Activated CD8-positive, alpha-beta T cell treated with anti-CD3 and anti-CD28 coated beads for 36 hours (primary cell): ENCODE measurements at regions not wholly inside any gene's neighbourhood (a gene's known extent, or its start where the extent isn't known, plus 50 kb on each side); places are given as distances from the start of the nearest gene placed in this dataset.

Source experiments
- ATAC-seq: fragments of 200-7000 bp; cut with Tn5 transposase; one replicate; pipeline ENCODE4 v1.10.0; 2021; ENCODE audit warnings: mild to moderate bottlenecking, moderate library complexity
- CTCF ChIA-PET: fragments of 350-600 bp; sonication (Branson Sonifier 250); formaldehyde crosslinking; loops from one replicate; lab custom pipeline; 2021; ENCODE audit warnings: antibody characterized with exemption; lab: Charles Lee
- POLR2A ChIA-PET: fragments of 350-600 bp; sonication (Branson Sonifier 250); formaldehyde crosslinking; loops from one replicate; lab custom pipeline; 2021; ENCODE audit warnings: antibody characterized with exemption; lab: Charles Lee
- DNase-seq: peaks from one replicate; pipeline ENCODE4 v3.0.0-alpha.2; 2020
- H3K27ac Mint-ChIP-seq: one replicate; pipeline ENCODE4 v1.8.0; 2021; ENCODE audit warnings: mild to moderate bottlenecking, mixed read lengths
- H3K27me3 Mint-ChIP-seq: one replicate; pipeline ENCODE4 v1.8.0; 2021; ENCODE audit warnings: mixed read lengths
- H3K36me3 Mint-ChIP-seq: one replicate; pipeline ENCODE4 v1.8.0; 2021; ENCODE audit warnings: low read depth, mixed read lengths
- H3K4me1 Mint-ChIP-seq: one replicate; pipeline ENCODE4 v1.8.0; 2021; ENCODE audit warnings: low read depth, mixed read lengths
- H3K4me3 Mint-ChIP-seq: one replicate; pipeline ENCODE4 v1.8.0; 2021; ENCODE audit warnings: mild to moderate bottlenecking, moderate library complexity, mixed read lengths
- H3K9me3 Mint-ChIP-seq: one replicate; pipeline ENCODE4 v1.8.0; 2021; ENCODE audit warnings: mixed read lengths
- intact Hi-C: fragments of 100-400 bp; cut with micrococcal nuclease; formaldehyde crosslinking; loops from one replicate; pipeline ENCODE4 v1.10.0; 2022
- TF ChIP-seq, protein P1 (sequence below): fragments of 200-600 bp; IDR thresholded peaks from one replicate; pipeline ENCODE4 v1.8.0; 2022; ENCODE audit warnings: antibody characterized with exemption, mild to moderate bottlenecking

DNA sequence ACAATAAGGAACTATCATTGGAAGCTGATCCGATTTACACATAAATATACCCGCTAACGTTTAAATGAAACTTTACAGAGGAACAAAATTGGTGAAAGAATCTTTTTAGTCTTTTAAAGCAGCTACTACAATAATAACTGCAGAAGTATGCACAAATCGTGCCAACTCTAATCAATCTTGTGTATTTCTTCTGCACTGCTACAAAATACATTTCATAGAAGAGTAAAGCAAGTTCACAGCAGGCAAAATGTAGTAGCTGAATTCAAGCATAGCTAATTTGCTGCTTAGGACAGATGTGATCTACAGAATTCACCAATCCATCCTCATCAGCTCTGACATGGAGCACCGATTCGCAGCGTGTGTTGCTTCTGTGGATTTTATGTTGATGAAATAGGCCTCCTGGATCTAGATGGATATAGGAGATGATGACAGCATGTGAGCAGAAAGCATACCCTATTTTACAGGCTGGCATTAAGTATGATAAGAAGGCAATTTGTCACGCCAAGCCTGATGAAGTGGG lies 367.3 kb upstream of the FGF13 start:
- intact Hi-C loops, result no loop called here
- Mint-ChIP-seq H3K27me3 (no peaks in the 10 kb centered on the region), H3K9me3 (no peaks in the 10 kb centered on the region), H3K4me3 (no peak overlapping the region), H3K27ac (no peak overlapping the region), H3K4me1 (no peaks in the 10 kb centered on the region), H3K36me3 (no peaks in the 10 kb centered on the region)
- CTCF ChIA-PET, result no interaction called here
- TF ChIP-seq, protein P1, sequence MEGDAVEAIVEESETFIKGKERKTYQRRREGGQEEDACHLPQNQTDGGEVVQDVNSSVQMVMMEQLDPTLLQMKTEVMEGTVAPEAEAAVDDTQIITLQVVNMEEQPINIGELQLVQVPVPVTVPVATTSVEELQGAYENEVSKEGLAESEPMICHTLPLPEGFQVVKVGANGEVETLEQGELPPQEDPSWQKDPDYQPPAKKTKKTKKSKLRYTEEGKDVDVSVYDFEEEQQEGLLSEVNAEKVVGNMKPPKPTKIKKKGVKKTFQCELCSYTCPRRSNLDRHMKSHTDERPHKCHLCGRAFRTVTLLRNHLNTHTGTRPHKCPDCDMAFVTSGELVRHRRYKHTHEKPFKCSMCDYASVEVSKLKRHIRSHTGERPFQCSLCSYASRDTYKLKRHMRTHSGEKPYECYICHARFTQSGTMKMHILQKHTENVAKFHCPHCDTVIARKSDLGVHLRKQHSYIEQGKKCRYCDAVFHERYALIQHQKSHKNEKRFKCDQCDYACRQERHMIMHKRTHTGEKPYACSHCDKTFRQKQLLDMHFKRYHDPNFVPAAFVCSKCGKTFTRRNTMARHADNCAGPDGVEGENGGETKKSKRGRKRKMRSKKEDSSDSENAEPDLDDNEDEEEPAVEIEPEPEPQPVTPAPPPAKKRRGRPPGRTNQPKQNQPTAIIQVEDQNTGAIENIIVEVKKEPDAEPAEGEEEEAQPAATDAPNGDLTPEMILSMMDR, result no peak
- no peak for DNase-seq
- POLR2A ChIA-PET, result no interaction called here
- ATAC-seq, result no peak

DNA sequence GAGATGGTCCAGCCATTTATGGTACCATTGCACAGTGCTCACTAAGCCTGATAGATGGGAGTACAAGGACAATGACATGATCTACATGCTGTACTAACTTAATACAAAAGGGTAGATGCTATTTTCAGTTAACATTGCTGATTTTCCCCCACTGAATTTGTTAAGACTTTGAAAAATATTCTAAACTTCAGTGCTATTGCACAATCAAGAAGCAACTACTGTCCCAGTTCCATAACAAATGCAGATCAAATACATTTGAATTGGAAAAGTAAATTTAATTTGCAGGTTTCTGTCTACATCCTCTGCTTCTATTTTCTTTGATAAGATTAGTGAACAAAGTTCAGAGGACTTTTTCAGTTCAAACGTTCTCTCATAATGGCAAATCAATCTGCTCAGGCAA lies 366.8 kb upstream of the FGF13 start:
- TF ChIP-seq, protein P1, result no peak
- no peak for DNase-seq
- no peak for ATAC-seq
- no peaks in the 10 kb centered on the region for H3K4me1 Mint-ChIP-seq
- H3K36me3 Mint-ChIP-seq, result no peaks in the 10 kb centered on the region
- H3K27me3 Mint-ChIP-seq, result no peaks in the 10 kb centered on the region
- no peak overlapping the region for H3K27ac Mint-ChIP-seq
- ChIA-PET CTCF (no interaction called here), POLR2A (no interaction called here)
- intact Hi-C loops, result no loop called here
- H3K9me3 Mint-ChIP-seq, result no peaks in the 10 kb centered on the region
- no peak overlapping the region for H3K4me3 Mint-ChIP-seq

DNA sequence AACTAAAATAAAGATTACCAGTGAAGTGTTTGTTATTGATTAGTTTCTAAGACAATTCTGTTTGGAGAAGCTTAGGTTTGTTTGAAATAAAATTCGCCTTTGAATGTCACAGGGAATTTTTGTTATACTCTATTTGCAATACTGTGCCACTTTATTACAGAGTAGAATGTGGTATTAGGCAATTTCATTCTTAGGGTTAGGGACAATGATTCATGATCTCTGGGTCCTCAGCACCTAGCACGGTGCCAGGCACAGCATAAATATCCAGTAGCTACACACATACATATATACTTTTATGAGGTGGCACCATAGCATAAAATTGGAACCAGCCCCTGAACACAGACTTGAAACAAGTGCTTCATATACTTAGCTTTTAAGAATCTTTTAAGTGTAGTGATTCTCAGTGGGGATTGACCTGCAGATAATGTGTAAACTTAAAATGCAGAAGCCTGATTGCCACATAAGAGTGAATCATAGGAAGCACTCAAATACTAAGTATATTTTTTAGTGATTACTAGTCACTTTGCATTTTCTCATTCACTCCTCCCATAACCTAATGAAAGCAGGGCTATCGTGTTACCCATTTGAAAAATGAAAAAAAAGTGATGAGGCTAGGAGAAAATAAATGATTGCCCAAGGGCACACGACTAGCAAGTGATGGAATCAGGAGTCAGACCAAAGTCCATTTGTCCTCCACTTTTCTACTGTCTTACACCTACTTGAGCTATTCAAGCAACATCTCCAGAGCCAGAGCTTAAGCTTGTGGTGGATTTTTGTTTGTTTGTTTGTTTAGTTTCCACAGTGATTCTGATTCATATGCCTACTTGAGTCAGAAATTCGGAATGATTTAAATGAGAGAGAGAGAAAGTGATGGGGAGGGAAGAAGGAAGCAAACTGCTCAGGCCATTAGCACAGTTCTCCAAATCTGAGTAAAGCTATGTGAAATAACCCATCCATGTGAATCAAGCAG lies 366.0 kb upstream of the FGF13 start:
- Mint-ChIP-seq H3K27me3 (no peaks in the 10 kb centered on the region), H3K9me3 (no peaks in the 10 kb centered on the region), H3K4me3 (no peak overlapping the region), H3K27ac (no peak overlapping the region), H3K36me3 (no peaks in the 10 kb centered on the region), H3K4me1 (no peaks in the 10 kb centered on the region)
- CTCF ChIA-PET, result no interaction called here
- POLR2A ChIA-PET, result no interaction called here
- DNase-seq (no peak), ATAC-seq (no peak)
- intact Hi-C loops, result no loop called here
- TF ChIP-seq, protein P1, result no peak

DNA sequence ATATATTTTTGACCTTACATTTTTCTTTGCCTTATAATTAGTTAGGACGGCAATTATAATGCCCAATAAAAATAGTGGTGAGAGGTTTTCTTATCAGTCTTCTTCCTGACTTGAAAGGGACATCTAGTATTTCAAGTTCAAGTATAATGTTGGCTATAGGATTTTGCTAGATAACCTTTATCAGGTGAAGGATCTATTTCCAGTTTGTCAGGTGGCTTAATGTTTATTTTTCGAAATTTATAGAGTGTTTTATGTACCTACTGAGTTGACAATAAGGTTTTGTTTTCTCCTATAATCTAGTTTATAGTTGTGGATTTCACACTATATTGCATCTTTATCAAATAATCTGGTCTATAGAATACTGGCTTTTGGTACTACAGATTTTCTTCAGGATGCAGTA lies 351.8 kb upstream of the FGF13 start:
- Mint-ChIP-seq H3K27me3 (no peaks in the 10 kb centered on the region), H3K27ac (no peak overlapping the region), H3K36me3 (no peaks in the 10 kb centered on the region), H3K9me3 (no peaks in the 10 kb centered on the region), H3K4me1 (no peaks in the 10 kb centered on the region), H3K4me3 (no peak overlapping the region)
- ATAC-seq, result no peak
- intact Hi-C loops, result no loop called here
- POLR2A ChIA-PET, result no interaction called here
- TF ChIP-seq, protein P1, result no peak
- CTCF ChIA-PET, result no interaction called here
- DNase-seq, result no peak

DNA sequence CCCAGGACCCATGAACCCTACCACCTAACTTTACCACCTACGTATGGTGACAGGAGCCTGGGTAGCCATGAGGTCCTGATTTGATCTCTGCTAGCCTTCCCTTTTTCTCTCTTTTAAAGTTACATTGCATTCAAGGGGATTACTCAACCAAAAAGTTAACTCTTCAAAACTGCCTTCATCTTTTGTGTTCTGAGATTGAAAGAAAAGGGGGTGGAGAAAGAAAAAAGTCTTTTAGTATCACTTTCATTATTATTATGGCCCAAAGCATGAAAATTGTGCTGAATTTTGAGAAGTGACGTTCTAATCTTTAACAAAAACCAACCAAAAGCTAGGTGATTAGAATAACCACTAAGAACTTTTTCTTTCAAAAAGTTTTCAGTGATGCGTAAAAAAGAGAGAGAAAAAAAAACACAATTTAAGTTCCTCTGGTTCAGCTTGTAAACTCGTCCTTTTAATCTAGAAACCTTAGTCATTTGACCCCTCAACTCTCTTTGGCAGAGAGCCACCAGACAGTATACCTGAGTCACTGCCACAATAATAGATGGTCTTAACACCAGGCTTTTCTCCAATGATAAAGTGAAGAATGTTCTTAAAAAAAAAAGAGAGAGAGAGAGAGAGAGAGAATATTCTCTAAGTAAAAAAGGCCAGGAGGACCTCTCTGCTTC lies 347.4 kb upstream of the FGF13 start:
- intact Hi-C loops, result no loop called here
- H3K9me3 Mint-ChIP-seq, result no peaks in the 10 kb centered on the region
- ChIA-PET POLR2A (no interaction called here), CTCF (no interaction called here)
- H3K4me1 Mint-ChIP-seq, result no peaks in the 10 kb centered on the region
- no peaks in the 10 kb centered on the region for H3K27me3 Mint-ChIP-seq
- TF ChIP-seq, protein P1, result no peak
- H3K36me3 Mint-ChIP-seq, result no peaks in the 10 kb centered on the region
- no peak overlapping the region for H3K27ac Mint-ChIP-seq
- ATAC-seq, result no peak
- DNase-seq, result no peak
- no peak overlapping the region for H3K4me3 Mint-ChIP-seq
